HepG2 (cell line): ENCODE measurements at regions not wholly inside any gene's neighbourhood (a gene's known extent, or its start where the extent isn't known, plus 50 kb on each side); places are given as distances from the start of the nearest gene placed in this dataset.

Source experiments
- ATAC-seq: fragments of 200-7000 bp; cut with Tn5 transposase; 3 replicates; pipeline ENCODE4 v1.9.1; 2020; ENCODE audit warnings: mild to moderate bottlenecking, moderate library complexity
- BruUV-seq: library from RNA; stranded (reverse); fragments of 400-500 nt; replicated peaks from 2 replicates; lab custom pipeline; 2021; lab: Mats Ljungman, UMichigan
- CTCF ChIA-PET: fragments of 300-600 bp; formaldehyde crosslinking; extraction: SDS; loops from one replicate; lab custom pipeline; 2021; ENCODE audit warnings: low total read pairs, inconsistent platforms, low intra/inter-chr PET ratio; lab: Yijun Ruan, JAX
- POLR2A ChIA-PET: fragments of 350-600 bp; sonication (Branson Sonifier 250); formaldehyde crosslinking; loops from one replicate; lab custom pipeline; 2020; ENCODE audit warnings: antibody characterized with exemption, inconsistent platforms; lab: Yijun Ruan, JAX
- DNase-seq: peaks from one replicate; pipeline ENCODE4 v3.0.0-alpha.2; 2015; ENCODE audit warnings: low spot score
- FAIRE-seq: peaks from 3 replicates; lab custom pipeline; 2011; peaks lifted over from hg19 to GRCh38; lab: Jason Lieb, UNC
- H2AFZ ChIP-seq: one replicate; pipeline ENCODE4 v1.6.1; 2011; ENCODE audit warnings: low read length, inconsistent platforms
- H3K27ac ChIP-seq: fragments of 300-600 bp; 3 replicates; pipeline ENCODE4 v1.8.0; 2011; ENCODE audit warnings: mixed run types, mild to moderate bottlenecking, mixed read lengths, low read length, inconsistent platforms; ENCODE audit not compliant: insufficient read depth; ENCODE audit errors: extremely low read length
- H3K27me3 ChIP-seq, 2 experiments: fragments of 200-600 bp in 1 of 2; 2 replicates in 1 of 2; 3 replicates in 1 of 2; pipeline versions ENCODE4 v1.6.0 to v1.8.0; 2011; ENCODE audit warnings: low read length in 2 of 2, mild to moderate bottlenecking in 2 of 2, moderate library complexity in 2 of 2, inconsistent platforms in 1 of 2; ENCODE audit not compliant: insufficient read depth in 2 of 2, control insufficient read depth in 1 of 2
- H3K36me3 ChIP-seq, 2 experiments: fragments of 200-600 bp in 1 of 2; replicated peaks in 1 of 2; 2 replicates in 1 of 2; 3 replicates in 1 of 2; pipeline versions ENCODE4 v1.5.1 to v1.8.0; 2011; ENCODE audit warnings: low read length in 2 of 2, inconsistent platforms in 1 of 2; ENCODE audit not compliant: insufficient read depth in 2 of 2, control insufficient read depth in 1 of 2
- H3K4me1 ChIP-seq: 2 replicates; pipeline ENCODE4 v1.5.1; 2012; ENCODE audit warnings: low read length, inconsistent platforms; ENCODE audit not compliant: insufficient read depth
- H3K4me2 ChIP-seq: 2 replicates; pipeline ENCODE4 v1.6.0; 2011; ENCODE audit warnings: low read depth, low read length, inconsistent platforms
- H3K4me3 ChIP-seq, 3 experiments: fragments of 200-600 bp in 1 of 3; sonication (generic), shearing (Covaris generic) in 1 of 3; replicated peaks in 1 of 3; 2 replicates each; pipeline ENCODE4 v1.5.1; 2011 to 2016; ENCODE audit warnings: low read length in 3 of 3, inconsistent platforms in 2 of 3, low read depth in 2 of 3, mild to moderate bottlenecking in 2 of 3, control low read depth in 1 of 3, mixed read lengths in 1 of 3; ENCODE audit not compliant: insufficient read depth in 1 of 3
- H3K79me2 ChIP-seq: one replicate; pipeline ENCODE4 v1.6.1; 2011; ENCODE audit warnings: low read length, inconsistent platforms; ENCODE audit not compliant: insufficient read depth
- H3K9ac ChIP-seq: 2 replicates; pipeline ENCODE4 v1.6.0; 2011; ENCODE audit warnings: mild to moderate bottlenecking, low read depth, low read length, inconsistent platforms; ENCODE audit not compliant: insufficient read depth
- H3K9me3 ChIP-seq: 2 replicates; pipeline ENCODE4 v1.5.1; 2012; ENCODE audit warnings: mild to moderate bottlenecking, low read length
- H4K20me1 ChIP-seq: 2 replicates; pipeline ENCODE4 v1.6.0; 2011; ENCODE audit warnings: inconsistent platforms, mild to moderate bottlenecking, low read length, moderate library complexity; ENCODE audit not compliant: insufficient read depth
- ATF6 ChIP-seq: sonication (generic); formaldehyde crosslinking; conservative IDR thresholded peaks from 2 replicates; pipeline ENCODE4 v1.4.0; 2020; ENCODE audit warnings: missing genetic modification reagents
- BATF2 ChIP-seq: sonication (generic); formaldehyde crosslinking; IDR thresholded peaks from 2 replicates; pipeline ENCODE4 v1.8.0; 2022; ENCODE audit warnings: mild to moderate bottlenecking, missing genetic modification reagents, moderate library complexity
- MBD4 ChIP-seq: IDR thresholded peaks from 2 replicates; pipeline ENCODE4 v1.6.1; 2012; ENCODE audit warnings: low read length, inconsistent platforms, borderline replicate concordance
- MEIS2 ChIP-seq: sonication (generic); formaldehyde crosslinking; IDR thresholded peaks from 2 replicates; pipeline ENCODE4 v1.9.0; 2021; ENCODE audit warnings: mild to moderate bottlenecking, missing genetic modification reagents
- MXD3 ChIP-seq: IDR thresholded peaks from 2 replicates; pipeline ENCODE4 v1.6.1; 2016; ENCODE audit warnings: mild to moderate bottlenecking, missing biosample characterization, missing genetic modification reagents
- NAIF1 ChIP-seq: sonication (generic); formaldehyde crosslinking; IDR thresholded peaks from 2 replicates; pipeline ENCODE4 v1.5.0; 2020; ENCODE audit warnings: mild to moderate bottlenecking, missing genetic modification reagents, borderline replicate concordance
- POLR2G ChIP-seq: fragments of 200-400 bp; formaldehyde crosslinking; IDR thresholded peaks from 2 replicates; pipeline ENCODE4 v1.6.1; 2018; ENCODE audit warnings: mild to moderate bottlenecking, low read depth, low read length, moderate library complexity
- SAFB2 ChIP-seq: sonication (generic); formaldehyde crosslinking; IDR thresholded peaks from 2 replicates; pipeline ENCODE4 v1.5.1; 2020; ENCODE audit warnings: missing genetic modification reagents, low read depth, mild to moderate bottlenecking, borderline replicate concordance
- TAF15 ChIP-seq: fragments of 200-400 bp; formaldehyde crosslinking; IDR thresholded peaks from one replicate; pipeline ENCODE4 v1.6.1; 2018; ENCODE audit warnings: mild to moderate bottlenecking, low read depth, low read length; ENCODE audit not compliant: poor library complexity, severe bottlenecking
- TOE1 ChIP-seq: sonication (generic); formaldehyde crosslinking; IDR thresholded peaks from 2 replicates; pipeline ENCODE4 v1.4.0; 2020; ENCODE audit warnings: mild to moderate bottlenecking, missing genetic modification reagents
- ZNF460 ChIP-seq: sonication (generic); formaldehyde crosslinking; IDR thresholded peaks from 2 replicates; pipeline ENCODE4 v1.5.1; 2020; ENCODE audit warnings: missing genetic modification reagents, mild to moderate bottlenecking, borderline replicate concordance
- ZNF598 ChIP-seq: sonication (generic); formaldehyde crosslinking; IDR thresholded peaks from 2 replicates; pipeline ENCODE4 v1.5.1; 2020; ENCODE audit warnings: mild to moderate bottlenecking, missing genetic modification reagents, borderline replicate concordance
- ZNF639 ChIP-seq: conservative IDR thresholded peaks from 2 replicates; pipeline ENCODE4 v1.6.1; 2018; ENCODE audit warnings: missing genetic modification reagents
- ZNF670 ChIP-seq: sonication (generic); formaldehyde crosslinking; IDR thresholded peaks from 2 replicates; pipeline ENCODE4 v1.8.0; 2022; ENCODE audit warnings: mild to moderate bottlenecking, missing genetic modification reagents, borderline replicate concordance
- WGBS: methylation state at CpG from one replicate; pipeline ENCODE4 v1.1.6; 2017; ENCODE audit warnings: low lambda C conversion rate; 5-methylcytosine and 5-hydroxymethylcytosine counted together
- in situ Hi-C: cut with HindIII; loops from 2 replicates; pipeline ENCODE4 v1.10.0; 2017; ENCODE audit warnings: low pct_unique_long_range_greater_than_20kb; ENCODE audit not compliant: extremely low pct_ligation_motif_present
- intact Hi-C: fragments of 100-400 bp; cut with micrococcal nuclease; formaldehyde crosslinking; loops from one replicate; pipeline ENCODE4 v1.10.0; 2022; ENCODE audit not compliant: unreplicated experiment

- Histone ChIP-seq H3K27ac (no peak overlapping the region), H3K4me3 (no peak overlapping the region), H3K27me3 (no peaks in the 10 kb centered on the region), H3K9me3 (no peaks in the 10 kb centered on the region), H3K79me2 (no peaks in the 10 kb centered on the region), H4K20me1 (no peaks in the 10 kb centered on the region), H3K4me2 (no peak overlapping the region), H3K9ac (no peak overlapping the region), H3K4me1 (no peaks in the 10 kb centered on the region), H3K36me3 (no peaks in the 10 kb centered on the region), H2AFZ (no peak overlapping the region)
- FAIRE-seq = no peak
- DNase-seq = no peak
- in situ Hi-C loops = no loop called here
- 0% methylated on average over 1 of the region's 3 CpGs for WGBS
- intact Hi-C loops = no loop called here
- no TSS peak for BruUV-seq
- ChIA-PET POLR2A (no interaction called here), CTCF (no interaction called here)
- ATAC-seq = no peak
- TF ChIP-seq ZNF670 (CRISPR knock-in tag) (no peak), SAFB2 (CRISPR knock-in tag) (no peak), MXD3 (CRISPR knock-in tag) (no peak), POLR2G (no peak), ZNF460 (no peak), TOE1 (no peak), BATF2 (no peak), ZNF598 (no peak)
Measured at GRCh38 chr4:85302193-85302736, 172.7 kb upstream of the ARHGAP24 start.

- ChIA-PET POLR2A (no interaction called here), CTCF (no interaction called here)
- H2AFZ ChIP-seq = no peak overlapping the region
- intact Hi-C loops = no loop called here
- BruUV-seq = no TSS peak
- no peaks in the 10 kb centered on the region for H3K27me3 ChIP-seq
- DNase-seq = no peak
- no peak overlapping the region for H3K4me3 ChIP-seq
- no peaks in the 10 kb centered on the region for H3K4me1 ChIP-seq
- H4K20me1 ChIP-seq = no peaks in the 10 kb centered on the region
- WGBS = 10% methylated on average over 3 of the region's 4 CpGs
- no peak overlapping the region for H3K4me2 ChIP-seq
- in situ Hi-C loops = no loop called here
- H3K9ac ChIP-seq = no peak overlapping the region
- H3K9me3 ChIP-seq = no peaks in the 10 kb centered on the region
- H3K36me3 ChIP-seq = no peaks in the 10 kb centered on the region
- no peaks in the 10 kb centered on the region for H3K79me2 ChIP-seq
- no peak for FAIRE-seq
- H3K27ac ChIP-seq = no peak overlapping the region
- ATAC-seq = no peak
- no peak for TF ChIP-seq TAF15
- TF ChIP-seq ZNF639 (CRISPR knock-in tag) = no peak
- TF ChIP-seq NAIF1 (CRISPR knock-in tag) = no peak
- TF ChIP-seq MEIS2 (CRISPR knock-in tag) = no peak
- TF ChIP-seq MBD4 = no peak
- no peak for TF ChIP-seq ATF6 (CRISPR knock-in tag)
Measured at GRCh38 chr4:85302756-85303155, 172.2 kb upstream of the ARHGAP24 start.
